SK-N-SH (cell line): ENCODE measurements at regions not wholly inside any gene's neighbourhood (a gene's known extent, or its start where the extent isn't known, plus 50 kb on each side); places are given as distances from the start of the nearest gene placed in this dataset.

Experiments used
- CHD2 ChIP-seq: fragments of 150-350 bp; IDR thresholded peaks from 2 replicates; pipeline ENCODE4 v1.6.1; 2018; ENCODE audit warnings: low read length; ENCODE audit not compliant: partially characterized antibody
- CTCF ChIP-seq: fragments of 200-600 bp; sonication (generic); IDR thresholded peaks from 2 replicates; pipeline ENCODE4 v1.6.1; 2017; ENCODE audit warnings: antibody characterized with exemption, mild to moderate bottlenecking, moderate library complexity
- EP300 ChIP-seq, 2 experiments: IDR thresholded peaks; 2 replicates each; pipeline versions ENCODE4 v1.4.0 to v1.6.1; 2012; ENCODE audit warnings: borderline replicate concordance in 1 of 2, low read depth in 1 of 2, low read length in 1 of 2
- FOXM1 ChIP-seq: IDR thresholded peaks from 2 replicates; pipeline ENCODE4 v1.4.0; 2012; ENCODE audit warnings: low read depth, mild to moderate bottlenecking
- GABPA ChIP-seq: IDR thresholded peaks from 2 replicates; pipeline ENCODE4 v1.4.0; 2012; ENCODE audit warnings: low read depth, mild to moderate bottlenecking
- MAX ChIP-seq: IDR thresholded peaks from 2 replicates; pipeline ENCODE4 v1.4.0; 2012; ENCODE audit warnings: low read depth
- MXI1 ChIP-seq: IDR thresholded peaks from 2 replicates; pipeline ENCODE4 v1.6.1; 2012; ENCODE audit warnings: mild to moderate bottlenecking, low read depth, low read length, improper control_type of control experiment
- RAD21 ChIP-seq: IDR thresholded peaks from 2 replicates; pipeline ENCODE4 v1.6.1; 2012; ENCODE audit warnings: mild to moderate bottlenecking, low read length
- RFX5 ChIP-seq: IDR thresholded peaks from 2 replicates; pipeline ENCODE4 v1.6.1; 2012; ENCODE audit warnings: mild to moderate bottlenecking, improper control_type of control experiment, low read length
- YY1 ChIP-seq: IDR thresholded peaks from 2 replicates; pipeline ENCODE4 v1.4.0; 2012; ENCODE audit warnings: low read depth, mild to moderate bottlenecking

- TF ChIP-seq CTCF: no peak
- TF ChIP-seq EP300 (IDR thresholded peaks at IDR 0.05; ENCODE audit: borderline replicate concordance in 1 of 2, low read depth in 1 of 2, low read length in 1 of 2): no peak
- TF ChIP-seq MXI1: no peak
- TF ChIP-seq RAD21: no peak
- no peak for TF ChIP-seq YY1
- TF ChIP-seq RFX5: no peak
- no peak for TF ChIP-seq FOXM1
- no peak for TF ChIP-seq GABPA
- TF ChIP-seq CHD2: no peak
- TF ChIP-seq MAX: no peak
Measured at GRCh38 chr4:154983714-154984113, 202.6 kb downstream of the RBM46 start.
